Stimulated activated CD4-positive, alpha-beta T cell treated with anti-CD3 and anti-CD28 coated beads, Interleukin-4, amount 100 ng/mL, for 48 hours (primary cell): ENCODE measurements at regions not wholly inside any gene's neighbourhood (a gene's known extent, or its start where the extent isn't known, plus 50 kb on each side); places are given as distances from the start of the nearest gene placed in this dataset.

Experiments used
- DNase-seq, 2 donors: peaks; one replicate each; pipeline ENCODE4 v3.0.0-alpha.2; 2020; ENCODE audit warnings: low read depth in 2 of 2

GRCh38 chr16:86396901-86397311 is 113.4 kb upstream of the FOXF1 start:
- DNase-seq, result no peak

- DNase-seq, result no peak
These were observed 112.1 kb upstream of the FOXF1 start for GRCh38 chr16:86398201-86398600.

- DNase-seq, result no peak
These were observed 111.7 kb upstream of the FOXF1 start for GRCh38 chr16:86398622-86399021.

GRCh38 chr16:86401126-86401525 is 109.2 kb upstream of the FOXF1 start:
- no peak for DNase-seq

- DNase-seq, result no peak
These were observed 107.2 kb upstream of the FOXF1 start for GRCh38 chr16:86403085-86403484.

- no peak for DNase-seq
These were observed 106.7 kb upstream of the FOXF1 start for GRCh38 chr16:86403541-86404163.

GRCh38 chr16:86404678-86405077 is 105.6 kb upstream of the FOXF1 start:
- DNase-seq, result no peak

- no peak for DNase-seq
These were observed 105.0 kb upstream of the FOXF1 start for GRCh38 chr16:86405319-86405718.

- DNase-seq, result no peak
These were observed 104.3 kb upstream of the FOXF1 start for GRCh38 chr16:86406056-86406455.

GRCh38 chr16:86408685-86409084 is 101.6 kb upstream of the FOXF1 start:
- DNase-seq, result no peak

- no peak for DNase-seq
These were observed 100.2 kb upstream of the FOXF1 start for GRCh38 chr16:86410081-86410480.

GRCh38 chr16:86410529-86410928 is 99.8 kb upstream of the FOXF1 start:
- no peak for DNase-seq

GRCh38 chr16:86411897-86412296 is 98.4 kb upstream of the FOXF1 start:
- DNase-seq, result no peak

GRCh38 chr16:86414991-86415740 is 95.2 kb upstream of the FOXF1 start:
- DNase-seq, result no peak

GRCh38 chr16:86418981-86419380 is 91.3 kb upstream of the FOXF1 start:
- no peak for DNase-seq

GRCh38 chr16:86419518-86419917 is 90.8 kb upstream of the FOXF1 start:
- DNase-seq, result no peak

- DNase-seq, result no peak
These were observed 88.3 kb upstream of the FOXF1 start for GRCh38 chr16:86421995-86422394.

GRCh38 chr16:86424398-86424797 is 85.9 kb upstream of the FOXF1 start:
- no peak for DNase-seq

- DNase-seq, result no peak
These were observed 85.3 kb upstream of the FOXF1 start for GRCh38 chr16:86424985-86425384.

- no peak for DNase-seq
These were observed 84.2 kb upstream of the FOXF1 start for GRCh38 chr16:86426063-86426642.

- DNase-seq, result no peak
These were observed 82.9 kb upstream of the FOXF1 start for GRCh38 chr16:86427433-86427851.

- DNase-seq, result no peak
These were observed 81.4 kb upstream of the FOXF1 start for GRCh38 chr16:86428729-86429517.
